VCaP (cell line): ENCODE measurements at regions not wholly inside any gene's neighbourhood (a gene's known extent, or its start where the extent isn't known, plus 50 kb on each side); places are given as distances from the start of the nearest gene placed in this dataset.

Experiments used
- H3K27ac ChIP-seq: fragments of 450-650 bp; 2 replicates; pipeline ENCODE4 v1.5.1; 2017
- CTCF ChIP-seq: fragments of 450-650 bp; conservative IDR thresholded peaks from 2 replicates; pipeline ENCODE4 v1.5.1; 2017; ENCODE audit warnings: mild to moderate bottlenecking, moderate library complexity

GRCh38 chr7:156106107-156106426, 293.8 kb upstream of the SHH start:
- no peak for TF ChIP-seq CTCF
- H3K27ac ChIP-seq = peak overlapping the region; percentile 10; the same call in 1 of the 2 replicates

GRCh38 chr7:156105337-156106106, 293.3 kb upstream of the SHH start:
- TF ChIP-seq CTCF = no peak
- peak overlapping the region; percentile 10; the same call in 1 of the 2 replicates for H3K27ac ChIP-seq

GRCh38 chr7:156104501-156105336, 292.5 kb upstream of the SHH start:
- TF ChIP-seq CTCF = no peak
- no peak overlapping the region for H3K27ac ChIP-seq

- TF ChIP-seq CTCF = no peak
- H3K27ac ChIP-seq = no peak overlapping the region
Observed at GRCh38 chr7:156102267-156102666, 290.0 kb upstream of the SHH start.

GRCh38 chr7:156101355-156101754, 289.1 kb upstream of the SHH start:
- TF ChIP-seq CTCF = no peak
- no peak overlapping the region for H3K27ac ChIP-seq

- no peak for TF ChIP-seq CTCF
- H3K27ac ChIP-seq = no peak overlapping the region
Observed at GRCh38 chr7:156100086-156100485, 287.8 kb upstream of the SHH start.

- no peak overlapping the region for H3K27ac ChIP-seq
- no peak for TF ChIP-seq CTCF
Observed at GRCh38 chr7:156099085-156099484, 286.8 kb upstream of the SHH start.
